ENCODE measurements at regions not wholly inside any gene's neighbourhood (a gene's known extent, or its start where the extent isn't known, plus 50 kb on each side); places are given as distances from the start of the nearest gene placed in this dataset.

GRCh38 chr14:98428483-98428994 lies 843.5 kb downstream of the BCL11B start:
- Histone ChIP-seq H3K4me3 (no peak overlapping the region), H3K9me3 (no peaks in the 10 kb centered on the region), H3K27me3 (no peaks in the 10 kb centered on the region), H3K36me3 (no peaks in the 10 kb centered on the region), H3K4me1 (no peaks in the 10 kb centered on the region), H3K27ac (no peak overlapping the region)
- 72 to 75% methylated on average over 2 of the region's 2 CpGs for WGBS, 2 donors (ENCODE audit: low coverage in 1 of 2)
- no peak for ATAC-seq
- TF ChIP-seq POLR2A (IDR thresholded peaks at IDR 0.05), result no peak
- no peak for TF ChIP-seq EP300 (IDR thresholded peaks at IDR 0.05)
- TF ChIP-seq POLR2AphosphoS5 (IDR thresholded peaks at IDR 0.05), result no peak
- no peak for TF ChIP-seq CTCF (IDR thresholded peaks at IDR 0.05)

GRCh38 chr14:98433436-98433835 lies 838.6 kb downstream of the BCL11B start:
- ATAC-seq, result no peak
- no peak overlapping the region for H3K4me3 ChIP-seq
- no peak overlapping the region for H3K27ac ChIP-seq
- H3K4me1 ChIP-seq, result no peaks in the 10 kb centered on the region
- TF ChIP-seq POLR2AphosphoS5 (IDR thresholded peaks at IDR 0.05), result no peak
- TF ChIP-seq EP300 (IDR thresholded peaks at IDR 0.05), result no peak
- TF ChIP-seq CTCF (IDR thresholded peaks at IDR 0.05), result no peak
- no peak for TF ChIP-seq POLR2A (IDR thresholded peaks at IDR 0.05)
- H3K27me3 ChIP-seq, result no peaks in the 10 kb centered on the region
- H3K36me3 ChIP-seq, result no peaks in the 10 kb centered on the region
- peaks cover 0 to 14% (median 0%) of the 10 kb centered on the region in 3 donors for H3K9me3 ChIP-seq
- 41 to 76% methylated on average over 4 of the region's 4 CpGs for WGBS, 2 donors (ENCODE audit: low coverage in 1 of 2)

- TF ChIP-seq POLR2AphosphoS5 (IDR thresholded peaks at IDR 0.05) (no peak), EP300 (IDR thresholded peaks at IDR 0.05) (no peak), POLR2A (IDR thresholded peaks at IDR 0.05) (no peak), CTCF (IDR thresholded peaks at IDR 0.05) (no peak)
Observed at GRCh38 chr14:98437113-98437512, 834.9 kb downstream of the BCL11B start.

GRCh38 chr14:98444077-98444476 lies 827.9 kb downstream of the BCL11B start:
- 75 to 94% methylated on average over 2 of the region's 2 CpGs for WGBS, 2 donors (ENCODE audit: low coverage in 1 of 2)
- Histone ChIP-seq H3K36me3 (no peaks in the 10 kb centered on the region), H3K9me3 (peaks cover 0 to 5% (median 0%) of the 10 kb centered on the region in 3 donors), H3K4me3 (no peak overlapping the region), H3K4me1 (no peaks in the 10 kb centered on the region), H3K27ac (no peak overlapping the region), H3K27me3 (peaks cover 12% of the 10 kb centered on the region)
- TF ChIP-seq CTCF (IDR thresholded peaks at IDR 0.05), result no peak
- TF ChIP-seq POLR2AphosphoS5 (IDR thresholded peaks at IDR 0.05), result no peak
- no peak for TF ChIP-seq EP300 (IDR thresholded peaks at IDR 0.05)
- TF ChIP-seq POLR2A (IDR thresholded peaks at IDR 0.05), result no peak
- ATAC-seq, result no peak

More at GRCh38 chr14:98437113-98437512, 834.9 kb downstream of the BCL11B start:
- no peak overlapping the region for H3K4me3 ChIP-seq
- no peaks in the 10 kb centered on the region for H3K4me1 ChIP-seq
- no peaks in the 10 kb centered on the region for H3K36me3 ChIP-seq
- ATAC-seq, result no peak
- no peaks in the 10 kb centered on the region for H3K27me3 ChIP-seq
- WGBS, 2 donors (ENCODE audit: low coverage in 1 of 2), result 73 to 86% methylated on average over 2 of the region's 2 CpGs
- peaks cover 0 to 19% (median 0%) of the 10 kb centered on the region in 3 donors for H3K9me3 ChIP-seq
- H3K27ac ChIP-seq, result no peak overlapping the region

GRCh38 chr14:98445718-98446117 lies 826.3 kb downstream of the BCL11B start:
- H3K36me3 ChIP-seq, result no peaks in the 10 kb centered on the region
- ATAC-seq, result no peak
- H3K27ac ChIP-seq, result no peak overlapping the region
- peaks cover 0 to 5% (median 0%) of the 10 kb centered on the region in 3 donors for H3K9me3 ChIP-seq
- H3K4me3 ChIP-seq, result no peak overlapping the region
- no peaks in the 10 kb centered on the region for H3K4me1 ChIP-seq
- no peak for TF ChIP-seq EP300 (IDR thresholded peaks at IDR 0.05)
- 67% methylated on average over 2 of the region's 2 CpGs; no CpG with 5 or more reads in 1 of the 2 donors for WGBS, 2 donors (ENCODE audit: low coverage in 1 of 2)
- H3K27me3 ChIP-seq, result peaks cover 12% of the 10 kb centered on the region
